OCI-LY3 (cell line): ENCODE measurements at regions not wholly inside any gene's neighbourhood (a gene's known extent, or its start where the extent isn't known, plus 50 kb on each side); places are given as distances from the start of the nearest gene placed in this dataset.

Source experiments
- H2AFZ ChIP-seq: fragments of 200-600, 300-600 bp; shearing (Covaris generic); 2 replicates; pipeline ENCODE4 v1.6.0; 2014; ENCODE audit warnings: antibody characterized with exemption, low read depth, low read length
- H3K27ac ChIP-seq: fragments of 200-600, 300-600 bp; sonication (generic); 2 replicates; pipeline ENCODE4 v1.5.1; 2014; ENCODE audit warnings: mild to moderate bottlenecking, low read length, moderate library complexity, mixed read lengths
- H3K27me3 ChIP-seq: fragments of 200-600, 300-600 bp; sonication (generic); 2 replicates; pipeline ENCODE4 v1.6.1; 2014; ENCODE audit warnings: low read depth, low read length, mixed read lengths
- H3K36me3 ChIP-seq: fragments of 200-600, 300-600 bp; sonication (generic); replicated peaks from 2 replicates; pipeline ENCODE3; 2014; ENCODE audit warnings: low read depth, low read length, mixed read lengths
- H3K4me1 ChIP-seq: fragments of 300-600, 200-600 bp; sonication (generic); 2 replicates; pipeline ENCODE4 v1.6.1; 2014; ENCODE audit warnings: low read length, mixed read lengths
- H3K4me2 ChIP-seq: fragments of 200-600, 300-600 bp; sonication (generic); 2 replicates; pipeline ENCODE4 v1.6.1; 2014; ENCODE audit warnings: low read length, mixed read lengths
- H3K4me3 ChIP-seq: fragments of 300-600, 200-600 bp; sonication (generic); 2 replicates; pipeline ENCODE4 v1.5.1; 2014; ENCODE audit warnings: antibody characterized with exemption, mild to moderate bottlenecking, low read length, moderate library complexity
- H3K79me2 ChIP-seq: fragments of 300-600, 200-600 bp; shearing (Covaris generic); 2 replicates; pipeline ENCODE4 v1.6.1; 2014; ENCODE audit warnings: mild to moderate bottlenecking, low read length, mixed read lengths
- H3K9ac ChIP-seq: fragments of 300-600, 200-600 bp; shearing (Covaris generic); 2 replicates; pipeline ENCODE4 v1.6.0; 2014; ENCODE audit warnings: mild to moderate bottlenecking, low read length, moderate library complexity
- H3K9me3 ChIP-seq: fragments of 200-600, 300-600 bp; shearing (Covaris generic); 2 replicates; pipeline ENCODE4 v1.6.1; 2014; ENCODE audit warnings: low read length, mixed read lengths; ENCODE audit not compliant: insufficient read depth
- H4K20me1 ChIP-seq: fragments of 200-600, 300-600 bp; sonication (generic); 2 replicates; pipeline ENCODE4 v1.6.1; 2016; ENCODE audit warnings: low read length, mixed read lengths; ENCODE audit not compliant: insufficient read depth
- EZH2phosphoT487 ChIP-seq: fragments of 200-600 bp; shearing (Covaris generic); IDR thresholded peaks from 2 replicates; pipeline ENCODE4 v1.6.1; 2018; ENCODE audit warnings: antibody characterized with exemption, mixed run types, low read depth
- TF ChIP-seq, protein P1 (sequence below): fragments of 200-600, 300-600 bp; sonication (generic); IDR thresholded peaks from 2 replicates; pipeline ENCODE4 v1.5.1; 2014; ENCODE audit warnings: antibody characterized with exemption, low read length, low read depth

- Histone ChIP-seq H3K36me3 (no peaks in the 10 kb centered on the region), H4K20me1 (no peaks in the 10 kb centered on the region), H3K9me3 (no peaks in the 10 kb centered on the region), H3K4me3 (no peak overlapping the region), H3K27me3 (peaks cover 10% of the 10 kb centered on the region), H3K4me2 (no peak overlapping the region), H3K9ac (no peak overlapping the region), H3K27ac (no peak overlapping the region), H3K4me1 (no peaks in the 10 kb centered on the region), H3K79me2 (no peaks in the 10 kb centered on the region), H2AFZ (no peak overlapping the region)
- no peak for TF ChIP-seq EZH2phosphoT487
- TF ChIP-seq, protein P1, sequence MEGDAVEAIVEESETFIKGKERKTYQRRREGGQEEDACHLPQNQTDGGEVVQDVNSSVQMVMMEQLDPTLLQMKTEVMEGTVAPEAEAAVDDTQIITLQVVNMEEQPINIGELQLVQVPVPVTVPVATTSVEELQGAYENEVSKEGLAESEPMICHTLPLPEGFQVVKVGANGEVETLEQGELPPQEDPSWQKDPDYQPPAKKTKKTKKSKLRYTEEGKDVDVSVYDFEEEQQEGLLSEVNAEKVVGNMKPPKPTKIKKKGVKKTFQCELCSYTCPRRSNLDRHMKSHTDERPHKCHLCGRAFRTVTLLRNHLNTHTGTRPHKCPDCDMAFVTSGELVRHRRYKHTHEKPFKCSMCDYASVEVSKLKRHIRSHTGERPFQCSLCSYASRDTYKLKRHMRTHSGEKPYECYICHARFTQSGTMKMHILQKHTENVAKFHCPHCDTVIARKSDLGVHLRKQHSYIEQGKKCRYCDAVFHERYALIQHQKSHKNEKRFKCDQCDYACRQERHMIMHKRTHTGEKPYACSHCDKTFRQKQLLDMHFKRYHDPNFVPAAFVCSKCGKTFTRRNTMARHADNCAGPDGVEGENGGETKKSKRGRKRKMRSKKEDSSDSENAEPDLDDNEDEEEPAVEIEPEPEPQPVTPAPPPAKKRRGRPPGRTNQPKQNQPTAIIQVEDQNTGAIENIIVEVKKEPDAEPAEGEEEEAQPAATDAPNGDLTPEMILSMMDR, result no peak
These were observed 93.4 kb downstream of the ZNF621 start for GRCh38 chr3:40618158-40618557.

GRCh38 chr3:40620151-40620550 is 95.4 kb downstream of the ZNF621 start:
- TF ChIP-seq EZH2phosphoT487, result no peak
- TF ChIP-seq, protein P1, result no peak

DNA sequence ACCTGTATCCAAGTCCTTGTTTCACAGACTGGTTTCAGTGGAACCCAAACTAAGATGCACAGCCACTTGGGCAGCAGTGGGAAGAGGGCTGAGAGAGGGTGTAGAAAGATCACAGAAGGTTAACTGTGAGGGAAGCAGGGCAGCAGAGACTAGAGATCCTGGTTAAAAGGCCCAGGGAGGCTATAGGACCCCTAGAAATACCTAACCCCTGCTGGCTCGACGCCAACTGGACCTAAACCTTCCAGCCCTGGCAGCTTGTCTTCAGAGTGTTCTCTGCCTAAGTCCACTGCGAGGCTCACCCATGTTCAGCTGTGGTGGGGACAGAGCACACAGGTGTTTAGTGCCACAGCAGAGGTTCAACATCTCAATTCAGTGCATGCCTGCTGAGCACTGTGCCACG is 96.5 kb downstream of the ZNF621 start:
- Histone ChIP-seq H3K4me1 (peaks cover 7% of the 10 kb centered on the region), H3K36me3 (no peaks in the 10 kb centered on the region), H3K79me2 (no peaks in the 10 kb centered on the region), H4K20me1 (no peaks in the 10 kb centered on the region), H2AFZ (no peak overlapping the region), H3K27me3 (peaks cover 10% of the 10 kb centered on the region), H3K27ac (no peak overlapping the region), H3K9ac (no peak overlapping the region), H3K4me3 (no peak overlapping the region), H3K4me2 (no peak overlapping the region), H3K9me3 (peaks cover 13% of the 10 kb centered on the region; the same call in 1 of the 2 replicates)
- TF ChIP-seq, protein P1, result no peak
- TF ChIP-seq EZH2phosphoT487, result no peak

More at GRCh38 chr3:40620151-40620550, 95.4 kb downstream of the ZNF621 start:
- Histone ChIP-seq H3K9me3 (peaks cover 13% of the 10 kb centered on the region; the same call in 1 of the 2 replicates), H2AFZ (no peak overlapping the region), H3K36me3 (no peaks in the 10 kb centered on the region), H3K9ac (no peak overlapping the region), H3K4me3 (no peak overlapping the region), H3K4me2 (no peak overlapping the region), H3K79me2 (no peaks in the 10 kb centered on the region), H4K20me1 (no peaks in the 10 kb centered on the region), H3K27ac (no peak overlapping the region), H3K4me1 (peaks cover 7% of the 10 kb centered on the region), H3K27me3 (peaks cover 10% of the 10 kb centered on the region)

DNA sequence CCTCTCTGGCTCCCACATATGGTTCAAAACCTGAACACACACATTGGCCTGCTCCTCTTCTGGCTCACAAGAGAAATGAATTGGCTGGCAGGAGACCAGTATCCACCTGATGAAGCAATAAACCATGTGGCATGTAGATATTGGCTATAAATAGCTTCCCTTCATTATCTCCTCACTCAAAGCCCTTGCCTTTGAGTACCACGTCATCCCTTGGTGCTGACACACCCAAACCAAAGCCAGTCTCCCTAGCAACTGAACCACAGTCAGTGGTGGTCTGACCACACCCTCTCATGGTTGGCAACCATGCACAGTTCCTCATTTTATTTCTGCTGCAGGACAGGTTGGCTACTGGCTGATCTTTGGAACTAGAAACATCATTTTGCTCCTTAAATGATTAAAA is 98.8 kb downstream of the ZNF621 start:
- no peak overlapping the region for H3K9ac ChIP-seq
- H3K79me2 ChIP-seq, result no peaks in the 10 kb centered on the region
- peaks cover 7% of the 10 kb centered on the region for H3K4me1 ChIP-seq
- no peak overlapping the region for H3K27ac ChIP-seq
- H3K9me3 ChIP-seq, result peaks cover 13% of the 10 kb centered on the region; the same call in 1 of the 2 replicates
- H3K27me3 ChIP-seq, result no peaks in the 10 kb centered on the region
- H3K4me2 ChIP-seq, result no peak overlapping the region
- no peak overlapping the region for H2AFZ ChIP-seq
- no peaks in the 10 kb centered on the region for H3K36me3 ChIP-seq
- no peaks in the 10 kb centered on the region for H4K20me1 ChIP-seq
- TF ChIP-seq, protein P1, result no peak
- TF ChIP-seq EZH2phosphoT487, result no peak
- H3K4me3 ChIP-seq, result no peak overlapping the region
